ENCODE measurements at regions not wholly inside any gene's neighbourhood (a gene's known extent, or its start where the extent isn't known, plus 50 kb on each side); places are given as distances from the start of the nearest gene placed in this dataset.

- no peak for DNase-seq
- TF ChIP-seq CTCF (IDR thresholded peaks at IDR 0.05) = no peak
- H3K9me3 Mint-ChIP-seq = no peaks in the 10 kb centered on the region
- H3K36me3 Mint-ChIP-seq (ENCODE audit: low read depth) = no peaks in the 10 kb centered on the region
- H3K27me3 Mint-ChIP-seq (ENCODE audit: low read depth, poor library complexity) = peaks cover 16% of the 10 kb centered on the region
- H3K4me1 Mint-ChIP-seq = no peaks in the 10 kb centered on the region
- H3K27ac Mint-ChIP-seq = no peak overlapping the region
- H3K4me3 Mint-ChIP-seq = no peak overlapping the region
Measured at GRCh38 chr10:59595593-59595992, 114.1 kb downstream of the SLC16A9 start.

GRCh38 chr10:59593768-59594167, 115.9 kb downstream of the SLC16A9 start:
- peaks cover 5% of the 10 kb centered on the region for H3K4me1 Mint-ChIP-seq

GRCh38 chr10:59589796-59590195, 119.9 kb downstream of the SLC16A9 start:
- Mint-ChIP-seq H3K9me3 (no peaks in the 10 kb centered on the region), H3K4me3 (no peak overlapping the region)

More at GRCh38 chr10:59593768-59594167, 115.9 kb downstream of the SLC16A9 start:
- no peak overlapping the region for H3K27ac Mint-ChIP-seq
- DNase-seq = no peak
- H3K27me3 Mint-ChIP-seq (ENCODE audit: low read depth, poor library complexity) = peaks cover 20% of the 10 kb centered on the region
- no peak overlapping the region for H3K4me3 Mint-ChIP-seq
- no peak for TF ChIP-seq CTCF (IDR thresholded peaks at IDR 0.05)
- no peaks in the 10 kb centered on the region for H3K9me3 Mint-ChIP-seq
- no peaks in the 10 kb centered on the region for H3K36me3 Mint-ChIP-seq (ENCODE audit: low read depth)

GRCh38 chr10:59588791-59589190, 120.9 kb downstream of the SLC16A9 start:
- Mint-ChIP-seq H3K27me3 (ENCODE audit: low read depth, poor library complexity) (peaks cover 14% of the 10 kb centered on the region), H3K36me3 (ENCODE audit: low read depth) (no peaks in the 10 kb centered on the region), H3K27ac (no peak overlapping the region), H3K9me3 (no peaks in the 10 kb centered on the region), H3K4me3 (no peak overlapping the region), H3K4me1 (peaks cover 5% of the 10 kb centered on the region)
- no peak for TF ChIP-seq CTCF (IDR thresholded peaks at IDR 0.05)
- no peak for DNase-seq

More at GRCh38 chr10:59589796-59590195, 119.9 kb downstream of the SLC16A9 start:
- no peak for DNase-seq
- Mint-ChIP-seq H3K36me3 (ENCODE audit: low read depth) (no peaks in the 10 kb centered on the region), H3K4me1 (peaks cover 5% of the 10 kb centered on the region), H3K27me3 (ENCODE audit: low read depth, poor library complexity) (peaks cover 14% of the 10 kb centered on the region), H3K27ac (no peak overlapping the region)
- no peak for TF ChIP-seq CTCF (IDR thresholded peaks at IDR 0.05)

GRCh38 chr10:59587756-59588140, 121.9 kb downstream of the SLC16A9 start:
- Mint-ChIP-seq H3K9me3 (no peaks in the 10 kb centered on the region), H3K27me3 (ENCODE audit: low read depth, poor library complexity) (peaks cover 11% of the 10 kb centered on the region), H3K27ac (no peak overlapping the region), H3K4me1 (peaks cover 5% of the 10 kb centered on the region), H3K36me3 (ENCODE audit: low read depth) (no peaks in the 10 kb centered on the region), H3K4me3 (no peak overlapping the region)
- no peak for DNase-seq
- TF ChIP-seq CTCF (IDR thresholded peaks at IDR 0.05) = no peak

GRCh38 chr10:59587083-59587755, 122.4 kb downstream of the SLC16A9 start:
- H3K27ac Mint-ChIP-seq = no peak overlapping the region
- H3K36me3 Mint-ChIP-seq (ENCODE audit: low read depth) = no peaks in the 10 kb centered on the region
- TF ChIP-seq CTCF (IDR thresholded peaks at IDR 0.05) = no peak
- no peak for DNase-seq
- no peak overlapping the region for H3K4me3 Mint-ChIP-seq
- peaks cover 6% of the 10 kb centered on the region for H3K27me3 Mint-ChIP-seq (ENCODE audit: low read depth, poor library complexity)
- H3K4me1 Mint-ChIP-seq = peaks cover 5% of the 10 kb centered on the region
- H3K9me3 Mint-ChIP-seq = no peaks in the 10 kb centered on the region
